NCI-H524 (cell line): ENCODE measurements at regions not wholly inside any gene's neighbourhood (a gene's known extent, or its start where the extent isn't known, plus 50 kb on each side); places are given as distances from the start of the nearest gene placed in this dataset.

Experiments used
- DNase-seq, 2 experiments: peaks; one replicate each; lab custom pipeline; 2025; lab: John Stamatoyannopoulos, UW

DNA sequence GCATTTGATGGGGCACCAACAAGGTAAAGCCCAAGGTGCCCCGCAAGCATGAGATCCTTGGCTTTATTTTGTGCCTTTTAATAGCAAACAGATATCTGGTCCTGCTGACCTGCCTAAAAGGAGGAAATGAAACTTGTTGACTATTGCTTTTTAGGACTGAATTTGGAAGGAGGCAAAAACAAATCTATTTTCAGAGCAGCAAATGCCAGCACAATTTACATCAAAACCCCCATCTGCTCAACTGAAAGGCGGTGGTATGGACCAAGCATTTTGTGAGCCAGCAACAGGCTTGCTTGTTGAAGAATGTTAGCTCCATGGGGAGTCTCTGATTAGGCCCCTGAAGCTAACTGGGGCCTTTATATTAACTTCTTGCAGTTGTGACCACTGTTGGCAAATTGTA lies 192.6 kb upstream of the E2F8 start:
- DNase-seq: no peak

DNA sequence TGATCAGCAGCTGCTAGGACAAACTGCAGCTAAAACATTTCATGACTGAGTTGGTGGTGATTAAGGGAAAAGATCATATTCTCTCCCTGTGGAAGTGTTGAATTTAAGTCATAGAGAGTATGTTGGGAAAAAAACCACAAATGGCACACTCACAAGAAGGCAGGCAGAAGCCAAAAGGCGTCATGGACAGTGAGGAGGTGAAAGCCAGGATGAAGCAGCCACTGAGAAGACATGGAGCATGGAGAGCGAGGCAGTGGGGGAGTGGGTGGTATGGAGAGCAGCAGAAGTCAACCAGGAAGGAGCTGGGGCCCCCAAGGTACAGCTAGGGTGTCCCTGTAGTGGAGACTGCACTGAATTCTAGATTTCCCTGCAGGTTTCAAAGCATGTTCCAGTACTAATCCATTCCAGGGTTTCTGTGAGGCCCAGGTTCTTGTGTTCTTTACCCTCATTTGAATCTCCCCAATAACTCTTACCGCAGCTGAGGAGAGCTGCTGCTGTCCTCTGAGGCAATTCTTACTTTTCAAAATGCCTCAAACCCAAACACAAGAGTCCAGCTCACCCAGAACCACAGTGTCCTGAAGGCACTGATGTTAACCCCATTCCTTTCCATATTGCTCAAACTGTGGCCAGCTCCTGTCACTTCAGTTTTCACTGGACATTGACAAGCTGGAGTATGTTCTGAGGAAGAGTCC lies 191.8 kb upstream of the E2F8 start:
- DNase-seq: no peak

DNA sequence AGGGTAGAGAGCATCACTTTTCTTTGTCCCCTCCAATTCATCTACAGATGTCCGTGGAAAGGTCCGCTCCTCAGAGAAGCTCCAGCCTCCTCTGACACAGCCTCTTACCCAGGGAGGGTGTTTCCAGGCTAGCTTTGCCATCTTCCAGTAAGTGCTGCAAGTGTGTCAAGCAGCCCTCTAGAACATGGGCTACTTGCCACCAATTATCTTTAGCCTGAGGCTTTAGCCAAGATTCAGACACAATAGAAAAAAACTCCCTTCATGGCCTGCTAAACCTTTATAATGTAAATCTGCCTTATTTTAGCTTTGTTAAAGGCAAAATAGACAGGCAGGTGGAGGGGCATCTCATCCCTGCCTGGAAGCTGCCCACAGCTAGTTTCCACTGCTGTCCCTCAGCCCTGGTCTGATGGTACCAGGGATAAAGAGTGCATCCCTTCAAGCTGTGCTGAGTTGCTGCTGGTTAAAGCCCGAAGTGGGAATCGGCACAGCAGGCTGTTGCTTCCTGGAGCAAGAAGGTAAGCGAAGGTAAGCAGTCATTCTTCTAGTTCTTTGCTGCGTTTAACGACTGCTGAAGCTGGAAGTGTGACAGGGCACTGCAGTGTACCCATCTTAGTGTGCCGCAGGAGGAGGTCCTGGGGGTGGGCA lies 190.1 kb upstream of the E2F8 start:
- no peak for DNase-seq

DNA sequence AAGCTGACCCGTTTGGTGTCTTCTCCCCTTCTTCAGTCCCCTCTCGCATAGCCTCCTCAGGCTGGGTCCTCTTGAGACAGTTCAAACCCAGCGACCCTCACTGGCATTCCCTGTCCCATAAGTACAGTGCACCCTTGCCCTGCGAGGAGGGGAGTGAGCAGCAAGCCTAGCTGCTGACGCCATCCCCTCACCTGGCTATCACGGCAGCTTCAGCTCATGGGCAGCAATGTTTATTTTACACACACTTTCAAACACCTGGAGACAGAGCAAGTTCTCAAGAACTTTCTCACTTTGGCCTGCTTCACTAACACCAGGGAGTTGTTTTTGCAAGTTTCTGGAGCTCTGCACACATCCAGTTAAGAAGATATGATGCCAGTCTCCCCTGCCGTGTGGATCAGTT lies 189.6 kb upstream of the E2F8 start:
- no peak for DNase-seq

DNA sequence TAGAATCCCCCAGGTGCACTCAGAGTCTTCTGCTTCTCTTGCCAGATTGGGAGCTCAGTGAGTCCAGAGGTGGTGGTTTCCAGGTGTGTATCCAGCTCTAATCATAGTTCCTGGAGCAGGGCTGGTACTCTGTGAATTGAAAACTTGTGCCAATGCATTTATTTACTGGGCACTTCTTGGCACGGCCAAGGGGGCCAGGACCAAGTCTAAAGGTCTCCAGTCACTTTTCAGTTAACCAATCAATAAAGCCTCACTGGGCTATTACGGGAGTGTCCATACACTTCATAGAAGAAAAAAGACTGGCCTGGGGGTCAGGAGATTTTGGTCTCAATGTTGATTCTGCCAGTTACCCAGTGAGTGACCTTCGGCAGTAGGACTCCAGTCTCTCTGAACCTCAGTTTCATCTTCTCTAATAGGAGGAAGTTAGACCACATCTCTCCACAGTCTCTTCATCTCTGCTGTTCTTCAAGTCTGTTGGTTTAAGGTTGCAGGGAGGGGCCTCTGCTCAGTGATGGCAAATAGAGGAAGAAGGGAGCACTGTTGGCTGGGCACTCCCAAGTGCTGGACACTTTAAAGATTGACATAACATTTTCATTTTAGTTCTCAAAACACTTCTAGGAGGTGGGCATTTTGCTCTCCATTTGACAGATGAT lies 188.5 kb upstream of the E2F8 start:
- DNase-seq: no peak

DNA sequence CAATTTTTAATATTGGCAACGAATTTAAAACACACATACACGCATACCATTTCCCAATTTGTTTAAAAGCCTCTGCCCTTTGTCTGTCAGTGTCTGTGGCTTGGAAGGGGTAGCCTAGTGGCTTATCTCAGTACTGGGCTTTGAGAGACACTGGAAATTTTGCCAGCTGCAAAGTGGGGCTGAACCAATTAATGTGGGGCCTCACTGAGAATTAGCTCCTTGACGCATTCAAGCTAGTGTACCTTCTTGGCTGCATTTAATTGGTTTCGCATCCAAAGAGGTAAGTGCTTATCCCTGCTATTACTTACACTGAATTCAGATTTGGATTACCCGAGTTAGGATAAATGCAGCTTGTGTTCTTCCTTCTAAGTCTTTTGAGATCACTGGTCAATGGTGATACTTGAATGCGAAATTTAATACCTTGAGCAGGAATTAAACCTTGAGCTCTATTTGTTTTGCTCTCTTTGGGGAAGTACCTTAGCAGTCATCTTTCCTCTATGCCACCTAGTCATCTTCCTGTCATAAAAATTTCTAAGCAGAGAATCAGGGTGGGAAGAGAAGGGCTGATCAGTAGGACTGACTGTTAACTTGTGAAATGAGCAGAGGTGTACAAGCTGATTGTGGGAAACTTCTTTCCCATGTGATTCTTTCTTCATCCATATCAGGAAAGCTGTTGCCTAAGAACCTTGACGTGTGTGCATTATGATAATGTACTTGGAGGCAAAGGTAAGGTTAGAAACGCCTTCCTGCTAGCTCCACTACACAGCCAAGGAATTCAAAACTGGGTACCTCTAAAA lies 187.7 kb upstream of the E2F8 start:
- DNase-seq: peak; percentile 65 to 84

DNA sequence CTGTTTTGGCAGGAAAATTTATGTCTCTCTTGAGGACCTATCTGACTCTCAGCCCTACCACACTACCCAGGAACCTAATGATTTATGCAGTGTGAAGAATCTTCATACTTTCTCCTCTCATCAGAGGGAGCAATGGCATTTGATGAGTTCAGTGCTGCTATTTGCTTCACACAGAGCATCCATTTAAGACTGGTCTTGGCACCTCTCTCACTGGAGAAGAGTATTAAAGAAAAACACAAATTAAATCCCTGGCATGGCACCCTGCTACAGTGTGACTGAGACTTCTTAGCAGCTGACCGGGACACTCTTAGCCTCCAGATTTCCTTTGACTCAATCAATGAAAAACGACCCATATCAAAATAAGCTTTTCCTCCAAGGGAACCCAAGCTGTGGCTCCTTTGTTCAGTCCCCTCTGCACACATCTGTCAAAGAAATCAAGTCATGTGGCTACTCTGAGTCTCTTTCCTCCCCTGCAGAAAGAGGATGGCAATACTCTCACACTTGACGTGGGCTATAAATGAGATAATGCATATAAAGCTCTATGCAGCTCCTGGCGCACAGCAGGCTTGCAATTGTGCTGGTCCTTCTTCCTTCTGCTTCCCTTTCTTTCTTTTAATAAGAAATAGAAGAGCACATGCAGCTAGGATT lies 186.1 kb upstream of the E2F8 start:
- peak in 1 of 2 experiments; percentile 68 for DNase-seq

DNA sequence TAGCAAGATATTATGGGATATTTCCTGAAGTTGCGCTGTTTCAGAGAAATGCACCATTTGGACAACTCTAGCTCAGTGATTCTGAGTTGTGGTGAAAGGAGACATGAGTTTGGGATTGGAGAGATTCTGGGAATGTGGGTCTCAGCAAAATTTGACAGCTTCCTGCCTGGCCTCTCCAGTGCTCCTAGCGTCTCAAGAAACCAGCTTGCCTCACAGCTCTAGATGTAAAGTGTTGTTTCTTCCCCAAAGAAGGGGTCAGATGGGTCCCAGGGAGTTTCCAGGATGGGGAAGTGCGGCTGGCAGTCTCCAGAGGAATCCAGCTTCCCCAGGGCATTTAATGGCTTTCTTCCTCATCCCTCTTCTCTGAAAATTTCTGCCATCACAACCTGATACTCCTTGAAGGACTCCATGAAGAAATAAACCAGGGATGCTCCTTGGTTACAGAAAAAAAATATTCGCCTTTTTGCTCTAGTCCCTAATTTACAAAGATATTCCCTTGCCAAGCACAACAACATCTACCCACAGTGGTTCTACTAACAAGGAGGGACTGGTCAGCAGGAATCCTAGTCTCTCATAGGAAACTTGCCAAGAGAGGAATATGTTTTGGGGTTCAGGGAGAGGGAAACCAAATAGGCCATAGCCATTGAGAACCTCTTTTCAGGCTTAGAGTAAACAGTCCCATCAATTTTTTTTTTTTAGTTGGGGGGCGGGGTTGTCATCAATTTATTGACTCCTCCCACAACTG lies 185.4 kb upstream of the E2F8 start:
- no peak for DNase-seq

DNA sequence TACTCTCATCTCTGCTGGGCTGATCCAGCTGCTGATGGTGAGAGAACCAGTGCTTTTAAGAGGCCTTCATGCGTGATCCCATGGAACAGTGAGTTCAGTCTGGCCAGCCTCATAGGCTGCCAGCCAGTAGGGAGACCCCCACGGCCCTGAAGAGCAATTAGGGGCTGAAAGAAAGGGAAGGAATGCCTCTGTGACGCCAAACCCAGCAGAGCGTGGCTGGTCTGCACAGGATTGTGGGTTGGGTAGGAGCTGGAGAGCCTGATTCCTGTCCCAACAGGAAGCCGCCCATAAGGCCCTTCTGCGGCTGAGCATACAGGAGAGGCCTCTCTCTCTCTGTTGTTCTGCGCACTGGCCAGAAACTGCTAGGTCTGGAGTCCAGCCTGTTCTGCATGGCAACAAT lies 181.5 kb upstream of the E2F8 start:
- DNase-seq: no peak

DNA sequence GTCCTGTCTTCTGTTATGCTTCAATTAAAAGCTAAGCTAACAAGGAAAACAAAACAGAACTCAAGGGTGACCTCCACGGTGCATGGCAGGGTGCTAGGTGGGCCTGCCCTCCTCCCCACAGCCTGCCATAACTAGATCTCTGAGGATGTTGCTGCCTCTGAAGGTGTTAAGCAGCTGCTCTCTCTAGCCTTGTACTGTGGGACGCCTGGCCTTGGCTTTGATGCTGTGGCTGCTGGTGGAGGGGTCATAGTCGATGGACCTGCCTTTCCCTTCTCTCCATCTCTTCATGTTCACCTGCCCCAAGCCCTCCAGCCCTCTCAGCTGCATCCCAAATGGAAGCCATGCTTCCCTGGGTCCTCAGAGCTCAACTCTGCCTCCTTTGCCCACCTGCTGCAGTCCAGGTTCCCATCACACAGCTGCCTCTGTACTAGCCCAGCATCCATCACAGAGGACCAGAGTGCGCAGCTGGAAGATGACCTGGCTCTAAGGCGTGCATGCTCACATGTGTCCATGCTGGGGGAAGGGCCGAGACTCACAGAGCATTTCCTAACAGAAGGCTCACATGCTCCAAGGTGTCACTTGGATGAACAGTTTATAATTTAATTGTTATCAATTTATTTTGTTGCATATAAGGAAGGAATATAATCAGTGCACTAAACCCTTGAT lies 180.3 kb upstream of the E2F8 start:
- no peak for DNase-seq

DNA sequence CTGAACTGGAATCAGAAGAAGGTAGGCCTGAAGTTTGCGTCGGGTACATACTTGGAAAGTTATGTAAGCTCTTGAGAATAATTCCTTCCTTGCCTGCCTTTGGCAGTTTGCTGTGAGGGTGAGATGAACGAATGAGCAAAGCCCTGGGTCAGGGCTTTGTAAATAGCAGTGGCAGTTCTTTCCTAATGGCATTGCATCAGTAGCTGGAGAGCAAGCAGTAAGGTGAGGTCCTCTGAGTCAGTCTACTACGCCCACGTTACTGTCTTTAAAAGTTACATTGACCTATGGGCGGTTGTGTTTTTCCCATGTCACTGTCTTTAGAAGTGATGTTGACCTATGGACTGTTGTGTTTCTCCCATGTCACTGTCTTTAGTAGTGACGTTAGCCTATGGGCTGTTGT lies 179.1 kb upstream of the E2F8 start:
- DNase-seq: no peak

DNA sequence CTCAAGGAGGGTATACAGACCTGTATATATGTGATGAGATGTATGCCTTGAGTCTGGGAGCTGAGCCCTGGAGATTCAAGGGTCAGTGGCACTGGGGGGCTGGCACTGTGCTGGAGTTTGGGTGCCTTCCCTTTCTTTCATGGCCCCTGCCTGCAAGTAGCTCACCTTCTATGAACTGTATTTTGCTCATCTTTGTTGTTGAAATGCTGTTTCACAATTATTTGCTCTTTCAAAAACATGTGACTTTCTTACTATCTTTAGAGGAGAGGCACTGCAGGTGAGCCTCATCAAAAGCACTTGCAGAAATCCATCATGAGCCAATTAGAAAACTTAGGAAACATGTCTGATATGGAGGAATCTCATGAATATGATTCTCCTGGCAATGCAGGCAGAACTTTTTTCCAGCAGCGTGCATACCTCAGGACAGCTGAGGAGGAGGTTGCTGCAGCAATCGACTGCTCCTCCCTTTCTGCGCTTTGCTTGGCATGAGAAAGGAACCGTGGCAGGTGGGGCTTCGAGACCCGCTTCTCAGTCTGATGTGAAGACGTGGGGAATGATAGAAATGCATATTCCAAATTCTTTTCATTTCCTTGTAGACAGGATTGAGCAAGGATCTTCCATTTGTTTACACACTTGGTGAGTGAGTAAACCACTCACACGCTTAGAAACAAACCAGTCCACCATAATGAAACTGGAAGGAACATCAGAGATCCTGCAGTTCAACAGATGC lies 178.4 kb upstream of the E2F8 start:
- no peak for DNase-seq

DNA sequence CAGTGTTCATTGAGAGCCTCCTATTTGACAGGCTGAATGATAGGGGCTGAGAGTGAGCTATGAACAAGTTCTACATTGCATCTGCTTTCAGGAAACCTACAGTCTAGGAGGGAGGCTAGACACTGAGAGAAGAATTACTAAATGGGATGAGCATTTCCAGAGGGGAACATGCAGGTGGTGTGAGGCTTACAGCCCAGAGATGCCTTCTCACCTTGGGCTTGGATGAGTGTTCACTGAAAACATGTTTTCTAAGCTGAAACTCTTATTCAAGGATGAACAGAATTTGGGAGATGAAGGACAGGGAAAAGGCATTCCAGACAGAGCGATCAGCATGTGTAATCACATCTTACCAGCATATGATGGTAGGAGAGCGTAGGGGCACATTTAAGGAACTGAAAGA lies 177.5 kb upstream of the E2F8 start:
- no peak for DNase-seq

DNA sequence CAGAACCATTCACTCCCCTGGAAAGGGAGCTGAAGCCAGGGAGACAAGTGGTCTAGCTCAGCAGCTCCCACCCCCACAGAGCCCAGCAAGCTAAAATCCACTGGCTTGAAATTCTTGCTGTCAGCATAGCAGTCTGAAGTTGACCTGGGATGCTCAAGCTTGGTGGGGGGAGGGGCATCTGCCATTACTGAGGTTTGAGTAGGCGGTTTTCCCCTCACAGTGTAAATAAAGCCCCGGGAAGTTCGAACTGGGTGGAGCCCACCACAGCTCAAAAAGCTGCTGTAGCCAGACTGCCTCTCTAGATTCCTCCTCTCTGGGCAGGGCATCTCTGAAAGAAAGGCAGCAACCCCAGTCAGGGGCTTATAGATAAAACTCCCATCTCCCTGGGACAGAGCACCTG lies 171.3 kb upstream of the E2F8 start:
- DNase-seq: peak in 1 of 2 experiments; percentile 37

DNA sequence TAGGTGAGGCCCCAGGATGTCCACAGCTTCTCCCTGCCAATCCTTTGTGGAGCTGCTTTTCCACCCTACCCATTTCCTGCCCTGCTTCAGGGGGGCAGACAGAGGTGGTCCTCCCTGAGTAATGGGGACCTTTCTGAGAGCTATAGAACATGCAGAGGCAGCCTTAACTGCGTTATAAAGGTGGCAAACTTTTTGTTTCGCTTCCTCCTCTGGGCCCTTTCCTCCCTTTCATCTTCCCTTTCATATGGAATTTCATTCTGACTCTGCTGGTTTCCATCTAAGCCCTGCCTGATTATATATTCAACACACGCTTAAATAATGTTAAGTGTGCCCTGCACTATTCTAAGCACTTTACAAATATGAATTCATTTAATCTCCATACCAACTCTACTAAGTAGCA lies 169.3 kb upstream of the E2F8 start:
- DNase-seq: no peak

DNA sequence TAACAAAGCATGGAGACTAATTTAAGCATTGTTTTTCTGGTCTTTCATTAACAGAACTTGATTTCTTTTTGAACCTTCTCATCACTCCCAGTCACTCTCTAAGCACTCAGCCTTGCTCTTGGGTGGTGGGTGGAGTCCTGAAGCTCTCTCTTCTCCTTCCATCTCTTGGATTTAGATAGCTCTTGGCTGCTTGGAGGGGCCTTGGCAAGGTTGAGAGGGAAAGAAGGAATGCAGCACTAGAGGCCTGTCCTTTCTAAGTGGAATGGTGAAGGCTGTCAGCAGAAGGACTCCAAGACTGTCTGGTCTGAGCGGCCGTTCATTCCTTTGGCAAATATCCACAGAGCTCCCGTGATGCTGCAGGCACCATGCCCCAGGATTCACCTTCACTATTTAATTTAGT lies 168.6 kb upstream of the E2F8 start:
- DNase-seq: no peak

DNA sequence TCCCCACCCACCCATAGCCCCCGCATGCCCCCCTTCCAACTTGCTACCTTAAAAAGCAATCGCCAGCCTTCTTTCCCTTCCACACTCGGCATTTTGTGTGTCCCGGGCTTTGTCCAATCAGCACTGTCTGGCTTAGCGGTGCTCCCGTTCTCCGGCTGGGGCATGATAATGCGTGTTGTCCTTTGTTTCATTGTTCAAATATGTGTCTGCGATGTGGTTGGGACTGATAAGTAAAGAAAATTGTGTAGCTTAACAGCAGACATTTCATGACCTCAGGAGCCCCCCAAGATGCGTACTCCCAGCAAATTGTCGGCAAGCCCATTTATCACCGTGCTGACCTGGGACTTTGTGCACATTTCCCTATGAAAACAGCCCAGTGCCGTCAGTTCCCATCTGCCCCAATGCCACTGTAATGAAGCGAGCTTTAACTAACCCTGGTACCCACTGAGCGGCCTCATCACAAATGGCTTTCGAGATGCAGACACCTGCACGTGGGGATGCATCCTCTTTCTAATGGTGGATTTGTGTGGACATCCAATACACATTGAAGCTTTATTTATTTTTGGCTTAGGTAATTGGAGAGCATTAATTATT lies 167.0 kb upstream of the E2F8 start:
- DNase-seq: no peak

DNA sequence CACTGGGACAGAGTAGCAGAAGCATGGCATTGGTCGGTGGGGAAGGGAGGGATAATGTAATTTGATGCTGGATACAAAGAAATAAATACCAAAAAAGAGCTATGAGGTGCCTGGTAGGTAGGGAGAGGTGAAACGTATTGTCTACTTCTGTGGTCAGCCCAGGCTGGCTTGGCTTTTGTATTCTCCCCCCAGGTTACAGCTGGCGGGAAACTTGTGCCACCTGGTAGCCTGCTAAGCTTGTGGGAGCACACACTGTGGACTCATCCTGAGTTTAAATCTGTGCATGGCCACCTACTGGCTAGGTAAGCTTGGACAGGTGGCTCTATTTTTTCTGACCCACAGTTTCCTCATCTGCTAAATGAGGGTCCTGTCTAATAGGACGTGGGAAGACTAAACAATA lies 165.2 kb upstream of the E2F8 start:
- peak in 1 of 2 experiments; percentile 15 for DNase-seq

DNA sequence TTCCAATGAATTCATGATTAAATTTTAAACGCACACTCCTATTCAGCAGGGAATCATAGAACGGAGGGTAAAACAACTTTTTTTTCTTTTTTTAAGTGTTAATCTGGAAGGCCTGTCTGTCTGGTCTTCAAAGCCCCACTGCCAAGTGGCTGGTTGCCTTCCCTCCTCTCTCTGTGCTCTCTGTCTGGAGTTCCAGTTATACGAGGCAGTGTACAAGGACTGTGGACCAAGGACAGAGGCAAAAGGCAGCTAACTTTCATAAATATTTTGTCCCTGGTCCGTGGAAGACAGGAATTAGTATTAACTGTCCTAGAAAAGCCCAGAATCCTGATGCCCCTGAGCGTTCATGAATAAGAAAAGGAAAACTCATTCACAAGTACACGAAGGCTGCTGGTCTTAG lies 164.0 kb upstream of the E2F8 start:
- no peak for DNase-seq
